ENCODE measurements at regions not wholly inside any gene's neighbourhood (a gene's known extent, or its start where the extent isn't known, plus 50 kb on each side); places are given as distances from the start of the nearest gene placed in this dataset.

GRCh38 chr2:71864085-71864484 lies 283.6 kb downstream of the CYP26B1 start:
- DNase-seq (ENCODE audit: low spot score), result no peak

- no peak for DNase-seq (ENCODE audit: low spot score)
Measured at GRCh38 chr2:71863396-71863795, 284.3 kb downstream of the CYP26B1 start.

GRCh38 chr2:71862921-71863320 lies 284.7 kb downstream of the CYP26B1 start:
- no peak for DNase-seq (ENCODE audit: low spot score)

- DNase-seq (ENCODE audit: low spot score), result no peak
Measured at GRCh38 chr2:71861186-71862160, 286.2 kb downstream of the CYP26B1 start.

- no peak for DNase-seq (ENCODE audit: low spot score)
Measured at GRCh38 chr2:71860381-71860926, 287.2 kb downstream of the CYP26B1 start.

GRCh38 chr2:71859211-71859847 lies 288.3 kb downstream of the CYP26B1 start:
- DNase-seq (ENCODE audit: low spot score), result no peak

- no peak for DNase-seq (ENCODE audit: low spot score)
Measured at GRCh38 chr2:71858071-71858470, 289.6 kb downstream of the CYP26B1 start.

GRCh38 chr2:71857636-71858035 lies 290.0 kb downstream of the CYP26B1 start:
- no peak for DNase-seq (ENCODE audit: low spot score)

- no peak for DNase-seq (ENCODE audit: low spot score)
Measured at GRCh38 chr2:71856773-71857525, 290.7 kb downstream of the CYP26B1 start.

GRCh38 chr2:71853858-71854257 lies 293.8 kb downstream of the CYP26B1 start:
- DNase-seq (ENCODE audit: low spot score), result no peak

- peak; percentile 71 for DNase-seq (ENCODE audit: low spot score)
Measured at GRCh38 chr2:71852141-71852711, 295.4 kb downstream of the CYP26B1 start.

- no peak for DNase-seq (ENCODE audit: low spot score)
Measured at GRCh38 chr2:71851094-71851750, 296.4 kb downstream of the CYP26B1 start.

GRCh38 chr2:71850306-71850801 lies 297.3 kb downstream of the CYP26B1 start:
- no peak for DNase-seq (ENCODE audit: low spot score)

- DNase-seq (ENCODE audit: low spot score), result no peak
Measured at GRCh38 chr2:71849607-71850305, 297.9 kb downstream of the CYP26B1 start.

GRCh38 chr2:71849111-71849510 lies 298.6 kb downstream of the CYP26B1 start:
- no peak for DNase-seq (ENCODE audit: low spot score)

- peak; percentile 77 for DNase-seq (ENCODE audit: low spot score)
Measured at GRCh38 chr2:71846669-71847291, 300.9 kb downstream of the CYP26B1 start.

GRCh38 chr2:71846072-71846471 lies 301.6 kb downstream of the CYP26B1 start:
- no peak for DNase-seq (ENCODE audit: low spot score)

GRCh38 chr2:71844967-71845366 lies 302.7 kb downstream of the CYP26B1 start:
- DNase-seq (ENCODE audit: low spot score), result no peak

- peak; percentile 80 for DNase-seq (ENCODE audit: low spot score)
Measured at GRCh38 chr2:71843391-71843850, 304.2 kb downstream of the CYP26B1 start.

- DNase-seq (ENCODE audit: low spot score), result no peak
Measured at GRCh38 chr2:71842744-71843143, 304.9 kb downstream of the CYP26B1 start.

All from GM03348 (cell line).